Duodenal mucosa (tissue), 2 donors: ENCODE measurements at regions not wholly inside any gene's neighbourhood (a gene's known extent, or its start where the extent isn't known, plus 50 kb on each side); places are given as distances from the start of the nearest gene placed in this dataset.

Experiments used
- H3K27ac ChIP-seq: one replicate; pipeline ENCODE4 v1.7.0; 2013; ENCODE audit warnings: low read depth, low read length
- H3K27me3 ChIP-seq, 2 donors: one replicate each; pipeline ENCODE4 v1.7.0; 2013; ENCODE audit warnings: low read length in 2 of 2, control low read depth in 1 of 2; ENCODE audit not compliant: insufficient read depth in 2 of 2, control insufficient read depth in 1 of 2
- H3K36me3 ChIP-seq, 2 donors: one replicate each; pipeline ENCODE4 v1.7.0; 2013; ENCODE audit warnings: low read length in 2 of 2, control low read depth in 1 of 2; ENCODE audit not compliant: insufficient read depth in 2 of 2, control insufficient read depth in 1 of 2
- H3K4me1 ChIP-seq, 2 donors: one replicate each; pipeline ENCODE4 v1.7.0; 2013; ENCODE audit warnings: low read length in 2 of 2, control low read depth in 1 of 2; ENCODE audit not compliant: insufficient read depth in 2 of 2, control insufficient read depth in 1 of 2
- H3K4me3 ChIP-seq, 2 donors: one replicate each; pipeline ENCODE4 v1.7.0; 2013; ENCODE audit warnings: low read length in 2 of 2, low read depth in 1 of 2
- H3K9ac ChIP-seq, 2 donors: one replicate each; pipeline ENCODE4 v1.7.0; 2013; ENCODE audit warnings: low read length in 2 of 2, low read depth in 1 of 2
- H3K9me3 ChIP-seq, 2 donors: one replicate each; pipeline ENCODE4 v1.7.0; 2013; ENCODE audit warnings: low read length in 2 of 2, control low read depth in 1 of 2; ENCODE audit not compliant: control insufficient read depth in 1 of 2

DNA sequence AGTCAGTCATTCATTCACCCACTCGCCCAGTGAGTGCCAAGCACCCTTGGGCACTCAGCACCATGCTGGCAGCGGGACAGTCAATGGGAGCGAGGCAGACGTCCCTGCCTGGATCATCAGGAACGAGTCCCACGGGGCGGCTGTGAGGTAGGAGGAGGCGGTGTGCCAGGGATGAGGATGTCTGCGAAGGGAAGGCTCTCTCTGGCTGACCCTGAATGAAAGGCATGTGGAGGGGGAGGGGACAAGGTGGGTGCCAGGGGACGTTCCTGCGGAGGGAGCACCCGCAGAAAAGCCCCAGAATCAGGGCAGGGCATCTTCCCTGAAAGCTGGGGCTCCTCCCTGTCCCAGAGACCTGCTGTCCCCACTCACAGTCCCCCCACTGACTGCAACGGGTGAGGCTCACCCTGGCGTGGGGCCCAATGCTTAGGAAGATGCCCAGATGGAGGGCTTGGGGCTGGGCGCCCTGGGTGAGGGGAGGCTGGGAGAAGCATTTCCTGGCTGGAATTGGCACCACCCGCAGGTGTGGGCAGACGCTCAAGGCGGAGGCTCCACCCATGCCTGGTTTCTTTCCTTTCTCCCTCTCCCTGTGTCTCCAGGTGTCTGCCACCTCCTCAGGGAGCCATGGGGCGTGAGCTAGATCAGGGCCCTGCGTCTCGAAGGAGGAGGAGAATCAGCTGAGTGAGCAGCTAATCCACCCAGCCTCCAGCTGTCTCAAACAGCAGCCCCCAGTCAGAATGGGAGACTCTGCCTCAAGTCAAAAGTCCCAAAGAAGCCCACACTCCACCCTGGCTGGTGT is 179.0 kb upstream of the PPP1R26 start:
- Histone ChIP-seq H3K27me3 (peaks cover 23 to 25% of the 10 kb centered on the region in 2 donors), H3K27ac (no peak overlapping the region), H3K36me3 (no peaks in the 10 kb centered on the region), H3K4me3 (no peak overlapping the region), H3K9me3 (no peaks in the 10 kb centered on the region), H3K9ac (no peak overlapping the region), H3K4me1 (no peaks in the 10 kb centered on the region)

DNA sequence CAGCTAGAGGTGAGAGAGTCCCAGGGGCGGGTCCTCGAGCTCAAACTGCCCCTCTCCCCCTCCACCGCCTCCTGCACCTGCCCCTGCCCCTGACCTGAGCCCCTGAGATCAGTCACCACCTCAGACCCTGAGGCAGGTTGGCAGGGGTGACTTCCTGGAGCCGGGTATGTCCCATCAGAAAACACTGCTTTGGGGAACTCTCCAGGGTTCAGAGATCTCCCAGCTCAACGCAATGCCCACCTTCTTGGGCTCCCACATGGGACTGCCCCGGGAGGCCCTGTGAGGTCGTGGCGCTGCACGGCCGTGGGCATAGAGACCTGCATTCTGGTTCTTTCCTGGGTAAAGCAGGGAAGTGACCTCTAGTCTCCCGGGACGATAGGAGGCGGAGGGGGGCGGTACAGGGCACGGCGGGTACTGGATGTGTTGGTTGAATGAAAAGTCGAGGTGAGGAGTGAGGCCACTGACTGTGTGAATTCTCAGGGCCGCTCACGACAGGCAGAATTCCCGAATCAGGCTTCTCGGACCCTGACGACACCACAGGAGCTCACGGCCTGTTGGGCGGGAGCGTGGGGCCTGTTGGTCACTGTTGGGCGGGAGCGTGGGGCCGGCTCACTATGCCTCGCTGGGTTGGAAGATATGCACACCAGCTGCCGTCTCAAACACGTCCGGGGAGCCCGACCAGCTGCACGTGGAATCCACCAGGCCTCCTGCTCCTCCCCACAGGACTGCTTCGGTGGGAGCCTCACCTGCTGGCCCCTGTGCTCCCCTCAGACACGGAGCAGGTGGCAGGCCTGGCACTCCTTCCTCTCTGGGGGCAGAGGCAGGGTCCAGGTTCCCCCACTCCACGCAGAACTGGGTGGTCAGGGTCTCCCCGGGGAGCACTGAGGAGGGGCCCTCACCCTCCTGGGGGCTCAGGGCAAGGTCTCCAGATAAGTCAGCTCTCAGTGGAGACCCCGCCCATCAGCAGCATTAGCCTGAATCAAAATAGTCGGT is 178.0 kb upstream of the PPP1R26 start:
- H3K27me3 ChIP-seq = peaks cover 23 to 25% of the 10 kb centered on the region in 2 donors
- no peaks in the 10 kb centered on the region for H3K9me3 ChIP-seq
- H3K9ac ChIP-seq = no peak overlapping the region
- H3K27ac ChIP-seq = no peak overlapping the region
- no peak overlapping the region for H3K4me3 ChIP-seq
- no peaks in the 10 kb centered on the region for H3K4me1 ChIP-seq
- no peaks in the 10 kb centered on the region for H3K36me3 ChIP-seq

DNA sequence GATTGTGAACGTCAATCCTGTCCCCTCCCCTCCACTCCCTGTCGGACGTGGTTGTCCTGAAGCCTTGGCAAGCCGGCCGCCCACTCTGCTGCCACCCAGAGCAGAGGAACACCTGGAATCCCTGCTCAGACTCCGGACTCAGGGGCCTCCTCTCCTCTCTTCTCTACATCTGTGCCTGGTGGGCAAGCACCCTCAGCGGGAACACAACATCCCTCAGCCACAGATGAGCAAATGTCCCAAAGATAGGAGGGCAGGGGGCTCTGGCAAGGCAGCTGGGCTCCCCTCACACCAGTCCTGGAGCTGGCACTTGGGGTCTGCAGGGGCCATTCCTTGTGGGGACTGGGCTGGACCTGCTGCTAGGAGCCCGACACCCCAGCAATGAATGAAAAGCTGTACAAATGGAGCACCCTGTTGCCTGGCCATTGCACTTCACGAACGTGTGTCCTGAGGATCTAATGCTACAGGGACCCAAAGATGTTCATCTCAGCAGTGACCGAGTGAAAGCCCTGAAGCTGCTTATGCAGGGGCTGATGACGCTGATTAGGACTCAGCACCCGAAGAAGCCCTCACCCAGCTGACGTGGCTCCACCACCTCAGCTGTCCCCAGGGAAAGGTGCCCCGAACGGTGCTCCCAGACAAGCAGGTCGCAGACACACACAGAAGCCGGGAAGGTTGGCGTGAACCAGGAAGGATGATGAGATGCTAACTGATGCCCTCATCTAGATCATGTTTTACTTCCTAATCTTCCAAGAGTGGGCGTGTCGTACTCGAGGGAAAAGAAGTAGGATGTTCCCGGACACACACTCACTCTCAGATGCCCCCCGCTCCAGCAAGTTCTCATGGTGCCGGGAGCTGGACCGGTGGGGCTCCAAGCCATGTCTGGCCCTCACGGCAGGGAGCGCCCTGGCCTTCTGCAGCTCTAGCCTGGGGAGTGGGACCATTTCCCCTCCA is 177.0 kb upstream of the PPP1R26 start:
- Histone ChIP-seq H3K4me3 (peak overlapping the region in 1 of 2 donors; percentile 48), H3K36me3 (no peaks in the 10 kb centered on the region), H3K27ac (no peak overlapping the region), H3K9ac (no peak overlapping the region), H3K4me1 (no peaks in the 10 kb centered on the region), H3K9me3 (no peaks in the 10 kb centered on the region), H3K27me3 (peaks cover 25 to 26% of the 10 kb centered on the region in 2 donors)

DNA sequence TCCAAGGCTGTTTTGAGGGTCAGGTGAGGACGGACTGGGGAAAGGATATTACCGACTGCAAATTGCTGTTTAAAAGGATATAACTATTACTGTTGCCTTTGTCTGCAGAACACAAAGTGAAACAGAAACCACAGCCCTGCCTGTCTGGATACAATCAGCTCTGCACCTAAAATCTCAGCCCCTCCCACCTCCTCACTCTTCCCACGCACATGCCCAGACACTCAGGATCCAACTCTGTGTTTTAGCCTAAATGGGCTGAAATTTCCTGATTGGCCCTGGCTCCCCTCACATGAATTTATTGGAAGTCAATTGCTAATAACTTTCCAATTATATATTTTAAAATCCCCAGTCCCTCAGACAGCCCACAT is 176.3 kb upstream of the PPP1R26 start:
- Histone ChIP-seq H3K4me3 (peak overlapping the region in 1 of 2 donors; percentile 48), H3K27me3 (peaks cover 25 to 26% of the 10 kb centered on the region in 2 donors), H3K36me3 (no peaks in the 10 kb centered on the region), H3K9ac (no peak overlapping the region), H3K27ac (no peak overlapping the region), H3K4me1 (no peaks in the 10 kb centered on the region), H3K9me3 (no peaks in the 10 kb centered on the region)

DNA sequence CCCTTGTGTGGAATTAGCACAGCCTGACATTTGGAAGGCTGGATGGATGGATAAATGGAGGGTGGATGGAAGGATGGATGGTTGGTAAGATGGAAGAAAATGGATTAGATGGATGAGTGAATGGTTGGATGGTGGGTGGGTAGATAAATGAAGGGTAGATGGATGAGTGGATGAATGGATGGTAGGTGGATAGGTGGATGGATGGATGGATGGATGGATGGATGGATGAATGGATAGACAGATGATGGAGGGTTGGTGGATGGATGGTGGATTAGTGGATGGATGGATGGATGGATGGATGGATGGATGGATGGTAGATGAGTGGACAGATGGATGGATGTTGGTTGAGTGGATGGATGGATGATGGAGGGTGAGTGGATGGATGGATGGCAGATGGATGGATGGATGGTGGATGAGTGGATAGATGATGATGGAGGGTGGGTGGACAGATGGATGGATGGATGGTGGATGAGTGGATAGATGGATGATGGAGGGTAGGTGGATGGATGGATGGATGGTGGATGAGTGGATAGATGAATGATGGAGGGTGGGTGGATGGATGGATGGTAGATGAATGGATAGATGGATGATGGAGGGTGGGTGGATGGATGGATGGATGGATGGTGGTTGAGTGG is 175.6 kb upstream of the PPP1R26 start:
- no peaks in the 10 kb centered on the region for H3K4me1 ChIP-seq

DNA sequence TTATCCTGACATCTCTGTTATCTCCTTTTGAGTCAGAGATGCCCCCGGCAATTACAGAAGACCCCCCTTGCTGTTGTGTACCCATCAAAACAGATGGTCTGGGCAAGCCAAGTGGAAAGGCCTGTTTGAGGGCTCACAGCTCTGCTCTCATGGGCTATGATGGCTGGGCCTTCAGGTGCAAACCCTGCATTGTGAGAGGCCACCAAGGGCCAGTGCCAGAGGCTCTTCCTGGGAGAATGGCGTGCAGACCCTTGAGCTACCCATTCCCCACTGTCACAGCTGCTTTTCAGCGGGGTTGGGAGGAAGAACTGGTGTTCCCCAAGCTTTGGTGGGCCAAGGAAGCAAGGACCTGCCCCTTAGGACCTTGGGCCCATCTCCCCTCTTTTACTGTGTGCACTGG is 174.7 kb upstream of the PPP1R26 start:
- H3K4me3 ChIP-seq = no peak overlapping the region
- no peaks in the 10 kb centered on the region for H3K36me3 ChIP-seq
- H3K4me1 ChIP-seq = no peaks in the 10 kb centered on the region
- H3K9me3 ChIP-seq = no peaks in the 10 kb centered on the region
- H3K27ac ChIP-seq = no peak overlapping the region
- H3K27me3 ChIP-seq = peaks cover 21 to 28% of the 10 kb centered on the region in 2 donors
- H3K9ac ChIP-seq = no peak overlapping the region

More for the DNA sequence above, 175.6 kb upstream of the PPP1R26 start:
- no peak overlapping the region for H3K27ac ChIP-seq
- no peak overlapping the region for H3K4me3 ChIP-seq
- H3K9ac ChIP-seq = no peak overlapping the region
- H3K27me3 ChIP-seq = peaks cover 25 to 26% of the 10 kb centered on the region in 2 donors
- H3K36me3 ChIP-seq = no peaks in the 10 kb centered on the region
- H3K9me3 ChIP-seq = no peaks in the 10 kb centered on the region

DNA sequence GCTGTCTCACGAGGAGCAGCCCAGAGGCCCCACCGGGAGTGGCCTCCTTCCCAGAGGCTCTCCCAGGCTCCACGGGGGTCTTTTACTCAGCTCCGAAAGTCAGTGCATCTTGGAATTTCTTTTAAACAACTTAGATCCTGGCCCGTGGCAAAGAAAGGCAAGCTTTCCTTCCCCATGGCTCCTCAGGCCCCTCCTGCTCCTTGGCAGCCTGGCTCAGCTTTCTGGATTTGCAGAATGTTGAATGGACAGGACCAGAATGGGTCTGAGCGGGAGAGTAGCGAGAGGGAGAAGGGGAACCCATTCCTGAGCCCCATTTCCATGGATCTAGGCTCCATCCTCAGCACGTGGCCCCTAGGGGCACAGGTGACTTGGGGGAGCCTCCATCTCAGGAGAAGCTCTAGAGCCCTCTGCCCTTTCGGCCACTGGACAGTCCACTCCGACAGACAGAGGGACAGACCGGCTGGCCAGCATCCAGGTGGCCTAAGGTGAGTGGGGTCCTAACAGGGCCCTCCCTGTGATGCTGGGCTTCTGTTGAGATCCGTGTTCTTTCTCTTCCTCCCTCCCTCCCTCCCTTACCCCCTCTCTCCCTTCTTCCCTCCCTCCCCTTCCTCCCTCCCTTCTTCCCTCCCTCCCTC is 173.9 kb upstream of the PPP1R26 start:
- H3K36me3 ChIP-seq = no peaks in the 10 kb centered on the region
- no peak overlapping the region for H3K4me3 ChIP-seq
- no peaks in the 10 kb centered on the region for H3K9me3 ChIP-seq
- no peak overlapping the region for H3K27ac ChIP-seq
- peaks cover 18 to 25% of the 10 kb centered on the region in 2 donors for H3K27me3 ChIP-seq
- H3K4me1 ChIP-seq = no peaks in the 10 kb centered on the region
- H3K9ac ChIP-seq = no peak overlapping the region

DNA sequence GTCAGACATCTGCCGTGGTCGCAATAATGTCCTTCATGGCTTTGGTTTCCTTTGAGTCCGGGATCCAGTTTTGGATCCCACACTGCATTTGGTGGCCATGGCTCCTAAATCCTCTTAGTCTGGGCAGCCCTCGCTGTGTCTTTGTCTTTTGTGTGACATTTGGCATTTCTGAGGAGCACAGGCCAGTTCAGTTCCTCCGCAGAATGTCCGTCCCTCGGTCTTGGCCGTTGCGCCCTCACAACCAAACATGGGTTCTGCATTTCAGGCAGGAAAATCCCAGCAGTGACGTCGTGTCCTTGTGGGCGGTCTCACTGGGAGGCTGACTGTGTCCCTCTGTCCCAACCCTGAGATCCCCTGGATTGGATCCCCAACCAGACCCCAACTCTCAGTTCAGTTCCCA is 172.9 kb upstream of the PPP1R26 start:
- Histone ChIP-seq H3K9me3 (no peaks in the 10 kb centered on the region), H3K9ac (no peak overlapping the region), H3K4me1 (no peaks in the 10 kb centered on the region), H3K36me3 (no peaks in the 10 kb centered on the region), H3K27ac (no peak overlapping the region), H3K27me3 (peaks cover 10 to 17% of the 10 kb centered on the region in 2 donors), H3K4me3 (no peak overlapping the region)

DNA sequence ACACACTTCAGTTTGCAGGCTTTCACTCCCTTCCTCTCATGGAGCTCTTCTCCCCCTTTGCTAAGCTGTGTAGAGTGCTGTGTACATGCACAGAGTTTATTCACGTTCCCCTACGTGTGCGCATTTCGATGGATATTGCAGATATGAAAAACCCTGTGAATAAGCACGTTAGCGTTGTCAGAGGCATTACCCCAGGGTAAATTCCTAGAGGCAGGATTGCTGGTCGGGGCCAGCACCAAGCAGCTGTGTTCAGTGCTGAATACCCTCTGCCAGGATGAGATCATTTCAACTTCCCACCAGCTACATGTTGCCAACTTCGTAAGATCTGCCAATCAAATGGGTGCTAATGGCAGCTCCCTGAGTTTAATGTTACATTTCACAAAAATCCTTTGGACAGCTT is 172.3 kb upstream of the PPP1R26 start:
- H3K4me3 ChIP-seq = no peak overlapping the region
- no peaks in the 10 kb centered on the region for H3K4me1 ChIP-seq
- peaks cover 5 to 13% of the 10 kb centered on the region in 2 donors for H3K27me3 ChIP-seq
- H3K9me3 ChIP-seq = peaks cover under 1 to 1% of the 10 kb centered on the region in 2 donors
- no peak overlapping the region for H3K27ac ChIP-seq
- no peak overlapping the region for H3K9ac ChIP-seq
- H3K36me3 ChIP-seq = no peaks in the 10 kb centered on the region
